Neuronal stem cell (in vitro differentiated cells): ENCODE measurements at regions not wholly inside any gene's neighbourhood (a gene's known extent, or its start where the extent isn't known, plus 50 kb on each side); places are given as distances from the start of the nearest gene placed in this dataset.

Experiments used
- DNase-seq: peaks from one replicate; pipeline ENCODE4 v3.0.0-alpha.2; 2013; ENCODE audit warnings: low spot score
- H2AFZ ChIP-seq: one replicate; pipeline ENCODE4 v1.6.1; 2013; ENCODE audit warnings: mild to moderate bottlenecking, low read length, inconsistent platforms
- H2AK5ac ChIP-seq: 2 replicates; pipeline ENCODE4 v1.6.1; 2013; ENCODE audit warnings: low read depth, mild to moderate bottlenecking, inconsistent platforms, low read length, moderate library complexity, mixed read lengths
- H2BK120ac ChIP-seq: 2 replicates; pipeline ENCODE4 v1.6.1; 2013; ENCODE audit warnings: low read depth, mild to moderate bottlenecking, inconsistent platforms, low read length, moderate library complexity, mixed read lengths
- H2BK12ac ChIP-seq: one replicate; pipeline ENCODE4 v1.6.1; 2013; ENCODE audit warnings: low read length, inconsistent platforms
- H2BK15ac ChIP-seq: 2 replicates; pipeline ENCODE4 v1.6.1; 2013; ENCODE audit warnings: mild to moderate bottlenecking, low read length, inconsistent platforms, mixed read lengths
- H2BK5ac ChIP-seq: one replicate; pipeline ENCODE4 v1.6.1; 2013; ENCODE audit warnings: inconsistent platforms, mild to moderate bottlenecking, low read length, moderate library complexity
- H3K14ac ChIP-seq: one replicate; pipeline ENCODE4 v1.6.1; 2013; ENCODE audit warnings: low read length, inconsistent platforms
- H3K18ac ChIP-seq: 2 replicates; pipeline ENCODE4 v1.6.1; 2013; ENCODE audit warnings: low read length, inconsistent platforms
- H3K23ac ChIP-seq: 2 replicates; pipeline ENCODE4 v1.6.1; 2013; ENCODE audit warnings: low read depth, mild to moderate bottlenecking, mixed read lengths, low read length, inconsistent platforms; ENCODE audit not compliant: poor library complexity
- H3K27ac ChIP-seq: replicated peaks from 3 replicates; pipeline ENCODE4 v1.5.1; 2013; ENCODE audit warnings: low read length, inconsistent platforms
- H3K27me3 ChIP-seq, 3 experiments: 2 replicates each; pipeline ENCODE4 v1.6.1; 2013; ENCODE audit warnings: low read length in 3 of 3, mild to moderate bottlenecking in 2 of 3, inconsistent platforms in 1 of 3, low read depth in 1 of 3, mixed read lengths in 1 of 3, moderate library complexity in 1 of 3; ENCODE audit not compliant: control insufficient read depth in 3 of 3, insufficient read depth in 3 of 3
- H3K36me3 ChIP-seq, 2 donors: replicated peaks in 1 of 2; 2 replicates each; pipeline ENCODE4 v1.6.1; 2013; ENCODE audit warnings: low read length in 2 of 2; ENCODE audit not compliant: control insufficient read depth in 2 of 2, insufficient read depth in 2 of 2
- H3K4ac ChIP-seq: 2 replicates; pipeline ENCODE4 v1.6.1; 2013; ENCODE audit warnings: inconsistent platforms, mild to moderate bottlenecking, low read length, moderate library complexity
- H3K4me1 ChIP-seq, 2 donors: 1 replicate in 1 of 2; 2 replicates in 1 of 2; pipeline ENCODE4 v1.6.1; 2013; ENCODE audit warnings: low read length in 2 of 2, low read depth in 1 of 2; ENCODE audit not compliant: control insufficient read depth in 2 of 2, insufficient read depth in 1 of 2
- H3K4me2 ChIP-seq: one replicate; pipeline ENCODE4 v1.6.1; 2013; ENCODE audit warnings: mild to moderate bottlenecking, low read length, inconsistent platforms; ENCODE audit not compliant: insufficient read depth, poor library complexity, severe bottlenecking
- H3K4me3 ChIP-seq, 2 donors: 2 replicates each; pipeline ENCODE4 v1.5.1; 2013; ENCODE audit warnings: low read length in 2 of 2, mild to moderate bottlenecking in 2 of 2, inconsistent platforms in 1 of 2, moderate library complexity in 1 of 2
- H3K79me1 ChIP-seq: one replicate; pipeline ENCODE4 v1.6.1; 2013; ENCODE audit warnings: low read depth, mild to moderate bottlenecking, inconsistent platforms, low read length, moderate library complexity
- H3K9ac ChIP-seq: one replicate; pipeline ENCODE4 v1.6.1; 2013; ENCODE audit warnings: mild to moderate bottlenecking, low read depth, low read length, inconsistent platforms; ENCODE audit not compliant: poor library complexity
- H3K9me3 ChIP-seq, 2 donors: replicated peaks in 1 of 2; 2 replicates each; pipeline versions ENCODE3 to v1.6.1; 2013; ENCODE audit warnings: low read length in 2 of 2, mild to moderate bottlenecking in 2 of 2, inconsistent platforms in 1 of 2, low read depth in 1 of 2, mixed read lengths in 1 of 2, moderate library complexity in 1 of 2; ENCODE audit not compliant: control insufficient read depth in 2 of 2, insufficient read depth in 1 of 2
- H4K8ac ChIP-seq: one replicate; pipeline ENCODE4 v1.6.1; 2013; ENCODE audit warnings: low read depth, mild to moderate bottlenecking, inconsistent platforms, low read length, moderate library complexity
- H4K91ac ChIP-seq: one replicate; pipeline ENCODE4 v1.6.1; 2013; ENCODE audit warnings: low read length, low read depth, mild to moderate bottlenecking, inconsistent platforms; ENCODE audit not compliant: poor library complexity
- WGBS, 2 donors: extraction: QIAGEN DNeasy Blood & Tissue Kit; methylation state at CpG; one replicate each; pipeline ENCODE4 v1.1.7; 2013; ENCODE audit warnings: missing lambda C conversion rate in 2 of 2, mixed read lengths in 1 of 2; ENCODE audit not compliant: insufficient read length in 2 of 2, insufficient replicate concordance in 1 of 2; ENCODE audit errors: extremely low coverage in 2 of 2; 5-methylcytosine and 5-hydroxymethylcytosine counted together

DNA sequence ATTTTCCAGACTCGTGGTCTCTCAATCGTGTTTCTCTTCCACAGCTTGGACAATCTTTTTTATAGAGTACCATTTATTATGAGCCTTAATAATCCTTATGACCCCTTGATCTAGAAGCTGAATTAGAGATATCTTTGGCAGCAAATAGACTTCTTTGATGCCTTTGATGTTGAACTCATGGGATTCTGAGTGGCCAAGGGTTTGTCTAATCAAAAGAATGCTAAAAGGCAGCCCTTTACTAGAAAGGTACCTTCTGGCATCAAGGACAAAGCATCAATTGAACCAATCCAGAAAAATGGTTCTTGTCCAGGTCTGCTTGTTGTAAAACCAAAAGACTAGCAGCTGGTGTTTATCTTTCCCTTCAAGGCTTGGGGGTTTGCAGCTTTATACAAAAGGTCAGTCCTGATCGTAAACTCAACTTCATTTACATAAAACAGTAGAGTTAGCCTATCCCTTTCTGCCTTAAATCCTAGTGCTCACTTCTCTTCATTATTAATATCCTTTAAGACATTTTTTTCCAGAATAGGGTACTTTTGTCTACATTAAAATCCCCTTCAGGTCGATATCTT is 411.3 kb downstream of the FAT4 start:
- Histone ChIP-seq H3K27ac (no peak overlapping the region), H3K27me3 (no peaks in the 10 kb centered on the region), H3K4me3 (no peak overlapping the region), H3K14ac (no peak overlapping the region), H2BK12ac (no peak overlapping the region), H2AK5ac (no peak overlapping the region), H2AFZ (peak overlapping the region; percentile 11), H3K9me3 (peaks cover 0 to 2% of the 10 kb centered on the region in 2 donors), H2BK5ac (no peak overlapping the region), H2BK120ac (no peak overlapping the region), H3K18ac (no peak overlapping the region), H3K4ac (no peak overlapping the region), H3K9ac (no peak overlapping the region), H3K36me3 (no peaks in the 10 kb centered on the region), H3K23ac (no peak overlapping the region), H3K4me2 (no peak overlapping the region), H3K79me1 (no peaks in the 10 kb centered on the region), H2BK15ac (no peak overlapping the region), H4K91ac (no peak overlapping the region), H4K8ac (no peak overlapping the region), H3K4me1 (peaks cover 3 to 9% of the 10 kb centered on the region in 2 donors)
- no CpG with 5 or more reads among the region's 4 CpGs for WGBS, 2 donors
- no peak for DNase-seq

DNA sequence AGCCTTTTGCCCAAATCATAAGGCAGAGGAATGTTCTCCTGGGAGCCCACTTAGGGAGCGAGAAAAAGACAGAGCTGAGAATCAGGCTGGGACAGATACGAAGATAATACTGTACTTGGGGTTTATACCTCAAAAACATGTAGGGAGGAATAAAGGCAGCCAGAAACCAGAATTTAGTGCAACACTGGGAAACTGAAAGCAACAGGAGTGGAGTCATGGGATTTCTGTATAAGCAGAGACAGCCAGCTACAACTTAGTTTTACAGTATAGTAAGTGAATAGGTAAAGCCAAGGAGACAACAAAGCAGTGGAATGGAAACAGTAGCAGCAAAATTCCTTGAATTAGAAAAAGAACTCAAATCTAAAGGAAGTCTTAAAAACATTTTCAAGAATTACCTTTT is 413.2 kb downstream of the FAT4 start:
- WGBS, 2 donors: no CpG with 5 or more reads among the region's 2 CpGs
- Histone ChIP-seq H3K18ac (no peak overlapping the region), H3K4me3 (no peak overlapping the region)

DNA sequence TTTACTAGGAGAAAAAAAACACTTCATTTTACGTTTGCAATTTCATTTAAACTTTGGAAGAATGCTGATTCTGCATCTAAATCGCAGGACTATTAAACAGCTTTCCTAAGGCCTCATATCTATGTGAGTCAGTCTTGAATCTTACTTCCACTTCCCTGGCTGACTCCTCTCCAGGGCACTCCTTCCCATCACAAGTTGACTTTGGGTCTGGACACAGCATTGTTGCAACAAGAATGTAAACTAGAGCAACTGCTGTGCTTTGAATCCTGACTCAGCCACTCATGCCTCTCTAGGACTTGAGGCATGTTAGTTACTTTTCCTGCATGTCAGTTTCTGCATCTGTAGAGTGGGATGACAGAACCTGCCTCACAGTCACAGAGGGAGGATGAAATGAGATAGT is 413.8 kb downstream of the FAT4 start:
- Histone ChIP-seq H3K4me1 (peaks cover 6 to 20% of the 10 kb centered on the region in 2 donors), H4K91ac (no peak overlapping the region), H4K8ac (no peak overlapping the region), H3K4me2 (no peak overlapping the region), H2BK5ac (no peak overlapping the region), H2BK120ac (no peak overlapping the region), H3K23ac (no peak overlapping the region), H3K79me1 (no peaks in the 10 kb centered on the region), H3K18ac (no peak overlapping the region), H3K36me3 (no peaks in the 10 kb centered on the region), H2AFZ (no peak overlapping the region), H3K9ac (no peak overlapping the region), H3K27me3 (no peaks in the 10 kb centered on the region), H3K27ac (no peak overlapping the region), H2BK15ac (no peak overlapping the region), H3K9me3 (no peaks in the 10 kb centered on the region), H2BK12ac (no peak overlapping the region), H2AK5ac (no peak overlapping the region), H3K14ac (no peak overlapping the region), H3K4me3 (no peak overlapping the region), H3K4ac (no peak overlapping the region)
- no peak for DNase-seq
- WGBS, 2 donors: no CpG with 5 or more reads among the region's 2 CpGs

More for the DNA sequence above, 413.2 kb downstream of the FAT4 start:
- Histone ChIP-seq H2AK5ac (no peak overlapping the region), H2BK120ac (no peak overlapping the region), H3K4me2 (no peak overlapping the region), H3K14ac (no peak overlapping the region), H3K9ac (no peak overlapping the region), H3K4me1 (peaks cover 4 to 17% of the 10 kb centered on the region in 2 donors), H3K9me3 (no peaks in the 10 kb centered on the region), H2BK12ac (no peak overlapping the region), H2BK15ac (no peak overlapping the region), H3K27me3 (no peaks in the 10 kb centered on the region), H4K91ac (no peak overlapping the region), H3K23ac (no peak overlapping the region), H3K4ac (no peak overlapping the region), H2AFZ (peak overlapping the region; percentile 14), H3K79me1 (no peaks in the 10 kb centered on the region), H3K36me3 (no peaks in the 10 kb centered on the region), H3K27ac (no peak overlapping the region), H2BK5ac (no peak overlapping the region), H4K8ac (no peak overlapping the region)
- no peak for DNase-seq

DNA sequence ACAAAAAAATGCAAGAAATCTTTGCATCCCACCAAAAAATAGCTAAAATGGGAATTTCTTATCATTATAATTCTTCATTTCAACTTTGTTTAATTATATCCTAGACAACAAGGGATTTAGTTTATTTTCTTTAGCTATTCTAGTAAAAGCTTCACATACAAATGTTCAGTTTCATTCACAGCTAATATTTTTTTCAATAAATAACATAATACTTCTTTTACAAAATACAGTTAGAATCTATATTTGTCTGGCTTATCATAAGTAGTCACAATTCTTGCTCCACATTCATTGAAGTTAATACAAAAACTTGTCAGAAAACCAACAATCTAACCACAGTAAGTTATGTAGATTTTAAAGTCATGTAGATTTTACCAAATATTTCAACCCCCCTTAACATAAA is 414.4 kb downstream of the FAT4 start:
- H3K4ac ChIP-seq: no peak overlapping the region
- no peak overlapping the region for H3K18ac ChIP-seq
- no peak overlapping the region for H2BK5ac ChIP-seq
- no peak overlapping the region for H2BK120ac ChIP-seq
- no peak overlapping the region for H4K91ac ChIP-seq
- no peak overlapping the region for H4K8ac ChIP-seq
- H3K27ac ChIP-seq: no peak overlapping the region
- no peaks in the 10 kb centered on the region for H3K79me1 ChIP-seq
- H2AK5ac ChIP-seq: no peak overlapping the region
- no peak overlapping the region for H2AFZ ChIP-seq
- H3K4me3 ChIP-seq: no peak overlapping the region
- H3K4me1 ChIP-seq: peaks cover 6 to 23% of the 10 kb centered on the region in 2 donors
- no peak overlapping the region for H2BK15ac ChIP-seq
- no peak overlapping the region for H2BK12ac ChIP-seq
- no peaks in the 10 kb centered on the region for H3K27me3 ChIP-seq
- H3K36me3 ChIP-seq: no peaks in the 10 kb centered on the region
- H3K4me2 ChIP-seq: no peak overlapping the region
- H3K9me3 ChIP-seq: no peaks in the 10 kb centered on the region
- H3K23ac ChIP-seq: no peak overlapping the region
- H3K14ac ChIP-seq: no peak overlapping the region
- H3K9ac ChIP-seq: no peak overlapping the region
- DNase-seq: no peak
